Left ventricle myocardium inferior (tissue), 1 donor: ENCODE measurements at regions not wholly inside any gene's neighbourhood (a gene's known extent, or its start where the extent isn't known, plus 50 kb on each side); places are given as distances from the start of the nearest gene placed in this dataset.

ENCODE experiments used
- DNase-seq: peaks from one replicate; pipeline ENCODE4 v3.0.0-alpha.2; 2020
- H3K27ac ChIP-seq: fragments of 200-600 bp; replicated peaks from 2 replicates; pipeline ENCODE4 v1.8.0; 2021
- H3K27me3 ChIP-seq: fragments of 200-600 bp; 2 replicates; pipeline ENCODE4 v1.8.0; 2021; ENCODE audit warnings: low read depth
- H3K36me3 ChIP-seq: fragments of 200-600 bp; 2 replicates; pipeline ENCODE4 v1.8.0; 2021
- H3K4me1 ChIP-seq: fragments of 200-600 bp; 2 replicates; pipeline ENCODE4 v1.8.0; 2021
- H3K4me3 ChIP-seq: fragments of 200-600 bp; 2 replicates; pipeline ENCODE4 v1.8.0; 2021; ENCODE audit warnings: mild to moderate bottlenecking, moderate library complexity
- H3K9me3 ChIP-seq: fragments of 200-600 bp; replicated peaks from 2 replicates; pipeline ENCODE4 v1.8.0; 2021
- CTCF ChIP-seq: fragments of 200-600 bp; IDR thresholded peaks from 2 replicates; pipeline ENCODE4 v1.8.0; 2021; ENCODE audit warnings: antibody characterized with exemption, mild to moderate bottlenecking, borderline replicate concordance
- intact Hi-C: fragments of 100-400 bp; cut with micrococcal nuclease; formaldehyde crosslinking; loops from one replicate; pipeline ENCODE4 v1.11.0; 2022
- donor health status: DM: no; HTN: yes; CAD: no; lungs with severe emphysema.

GRCh38 chr1:30417001-30417700, 306.2 kb downstream of the MATN1 start:
- no peak overlapping the region for H3K27ac ChIP-seq
- DNase-seq = no peak
- no peaks in the 10 kb centered on the region for H3K9me3 ChIP-seq
- H3K27me3 ChIP-seq = peaks cover 94% of the 10 kb centered on the region
- no peaks in the 10 kb centered on the region for H3K36me3 ChIP-seq
- no peaks in the 10 kb centered on the region for H3K4me1 ChIP-seq
- intact Hi-C loops = no loop called here
- no peak overlapping the region for H3K4me3 ChIP-seq
- no peak for TF ChIP-seq CTCF

DNA sequence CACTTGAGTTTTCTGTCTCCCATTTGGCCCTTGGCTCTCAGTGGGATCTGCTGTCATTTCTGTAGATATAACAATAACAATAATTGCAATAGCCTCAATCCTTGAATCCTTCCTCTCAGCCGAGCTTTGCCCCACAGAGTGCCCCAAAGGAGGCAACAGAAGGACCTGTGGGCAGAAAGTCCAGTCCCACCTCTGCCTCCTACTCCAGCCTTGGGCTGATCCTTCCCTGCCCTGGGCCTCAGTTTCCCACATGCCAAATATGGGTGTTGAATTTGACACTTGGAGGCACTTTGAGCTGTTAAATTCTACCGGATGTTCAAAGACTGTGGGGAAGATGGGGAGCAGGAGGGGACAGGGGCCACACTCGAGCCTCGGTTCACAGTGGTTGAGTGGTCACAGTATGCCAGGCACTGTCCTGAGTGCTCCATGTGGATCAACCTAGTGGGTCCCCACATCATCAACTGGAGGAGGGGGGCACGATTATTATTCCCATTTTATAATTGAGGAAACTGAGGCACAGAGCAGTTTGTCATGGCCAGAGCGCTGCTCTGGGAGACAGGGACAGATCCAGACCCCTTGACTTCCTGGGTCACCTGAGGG, 307.1 kb downstream of the MATN1 start:
- no peak for TF ChIP-seq CTCF
- no peak for DNase-seq
- no peaks in the 10 kb centered on the region for H3K4me1 ChIP-seq
- intact Hi-C loops = no loop called here
- peaks cover 94% of the 10 kb centered on the region for H3K27me3 ChIP-seq
- no peaks in the 10 kb centered on the region for H3K36me3 ChIP-seq
- H3K9me3 ChIP-seq = no peaks in the 10 kb centered on the region
- no peak overlapping the region for H3K4me3 ChIP-seq
- H3K27ac ChIP-seq = no peak overlapping the region

GRCh38 chr1:30415171-30415940, 308.0 kb downstream of the MATN1 start:
- intact Hi-C loops = no loop called here
- Histone ChIP-seq H3K36me3 (no peaks in the 10 kb centered on the region), H3K27ac (no peak overlapping the region), H3K4me1 (no peaks in the 10 kb centered on the region), H3K4me3 (no peak overlapping the region), H3K9me3 (no peaks in the 10 kb centered on the region), H3K27me3 (peaks cover 94% of the 10 kb centered on the region)
- no peak for TF ChIP-seq CTCF
- DNase-seq = no peak

- H3K27me3 ChIP-seq = peaks cover 94% of the 10 kb centered on the region
- no peak for DNase-seq
- TF ChIP-seq CTCF = no peak
- no peaks in the 10 kb centered on the region for H3K9me3 ChIP-seq
- no peaks in the 10 kb centered on the region for H3K4me1 ChIP-seq
- no peak overlapping the region for H3K4me3 ChIP-seq
- intact Hi-C loops = no loop called here
- no peak overlapping the region for H3K27ac ChIP-seq
- no peaks in the 10 kb centered on the region for H3K36me3 ChIP-seq
Measured at GRCh38 chr1:30414851-30415165, 308.6 kb downstream of the MATN1 start.

DNA sequence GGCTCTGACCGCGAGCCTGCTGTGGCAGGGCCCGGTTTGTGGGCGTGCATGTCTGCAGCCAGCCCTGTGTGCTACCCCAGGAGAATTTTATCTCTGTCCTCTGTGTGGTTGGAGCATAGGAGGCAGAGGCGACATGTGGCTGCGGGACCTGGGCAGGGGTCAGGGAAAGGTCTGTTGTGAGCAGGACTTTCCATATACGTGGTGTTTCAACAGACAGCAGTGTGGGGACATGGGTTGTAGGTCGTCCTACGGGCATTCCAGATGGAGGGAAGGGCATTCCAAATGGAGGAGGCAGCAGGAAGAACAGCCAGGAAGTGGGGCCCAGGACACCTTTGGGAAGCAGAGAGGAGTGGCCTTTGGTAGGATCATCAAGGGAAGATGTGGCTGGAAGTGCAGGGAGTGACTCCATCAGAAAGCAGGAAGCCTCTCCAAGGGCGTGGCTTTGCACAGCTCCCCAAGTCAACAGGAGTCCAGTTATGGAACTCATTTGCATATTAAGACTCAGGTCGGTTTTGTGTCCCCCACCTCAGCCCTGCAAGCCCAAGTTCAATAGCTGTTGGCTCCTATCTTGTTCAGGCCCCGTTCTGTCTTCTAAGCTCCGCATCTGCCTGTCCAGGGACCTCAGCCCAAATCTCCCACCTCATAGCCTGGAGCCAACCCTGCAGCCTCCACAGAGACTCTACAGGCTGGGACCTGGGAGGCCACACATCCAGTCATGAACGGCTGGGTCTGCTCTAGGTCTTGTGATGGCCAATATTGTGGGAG, 309.1 kb downstream of the MATN1 start:
- H3K36me3 ChIP-seq = no peaks in the 10 kb centered on the region
- DNase-seq = no peak
- peaks cover 95% of the 10 kb centered on the region for H3K27me3 ChIP-seq
- H3K9me3 ChIP-seq = no peaks in the 10 kb centered on the region
- intact Hi-C loops = no loop called here
- H3K4me1 ChIP-seq = no peaks in the 10 kb centered on the region
- no peak overlapping the region for H3K27ac ChIP-seq
- TF ChIP-seq CTCF = no peak
- no peak overlapping the region for H3K4me3 ChIP-seq
